Muscle of leg (tissue), 3 donors: ENCODE measurements at regions not wholly inside any gene's neighbourhood (a gene's known extent, or its start where the extent isn't known, plus 50 kb on each side); places are given as distances from the start of the nearest gene placed in this dataset.
"Not testable (repeated sequence)": the region's sequence is repeated elsewhere in the genome, so short reads cannot be mapped to it uniquely, and the experiment has no call there.

Source experiments
- DNase-seq: peaks from one replicate; pipeline ENCODE4 v3.0.0; 2013
- H3K27ac ChIP-seq: one replicate; pipeline ENCODE4 v1.5.1; 2013; ENCODE audit warnings: mild to moderate bottlenecking, low read length, control low read depth
- H3K27me3 ChIP-seq: one replicate; pipeline ENCODE4 v1.6.1; 2013; ENCODE audit warnings: low read length; ENCODE audit not compliant: control insufficient read depth, insufficient read depth
- H3K36me3 ChIP-seq: one replicate; pipeline ENCODE4 v1.6.1; 2013; ENCODE audit warnings: low read length; ENCODE audit not compliant: control insufficient read depth, insufficient read depth
- H3K4me1 ChIP-seq: one replicate; pipeline ENCODE4 v1.6.1; 2013; ENCODE audit warnings: low read length; ENCODE audit not compliant: control insufficient read depth, insufficient read depth
- H3K4me3 ChIP-seq: one replicate; pipeline ENCODE4 v1.5.1; 2013; ENCODE audit warnings: low read length, control low read depth
- H3K9me3 ChIP-seq: replicated peaks from 2 replicates; pipeline ENCODE4 v1.6.1; 2013; ENCODE audit warnings: low read depth, low read length; ENCODE audit not compliant: control insufficient read depth
- WGBS: methylation state at CpG from one replicate; pipeline ENCODE4 v1.1.5; 2013; ENCODE audit warnings: missing lambda C conversion rate; ENCODE audit not compliant: insufficient coverage; 5-methylcytosine and 5-hydroxymethylcytosine counted together

DNA sequence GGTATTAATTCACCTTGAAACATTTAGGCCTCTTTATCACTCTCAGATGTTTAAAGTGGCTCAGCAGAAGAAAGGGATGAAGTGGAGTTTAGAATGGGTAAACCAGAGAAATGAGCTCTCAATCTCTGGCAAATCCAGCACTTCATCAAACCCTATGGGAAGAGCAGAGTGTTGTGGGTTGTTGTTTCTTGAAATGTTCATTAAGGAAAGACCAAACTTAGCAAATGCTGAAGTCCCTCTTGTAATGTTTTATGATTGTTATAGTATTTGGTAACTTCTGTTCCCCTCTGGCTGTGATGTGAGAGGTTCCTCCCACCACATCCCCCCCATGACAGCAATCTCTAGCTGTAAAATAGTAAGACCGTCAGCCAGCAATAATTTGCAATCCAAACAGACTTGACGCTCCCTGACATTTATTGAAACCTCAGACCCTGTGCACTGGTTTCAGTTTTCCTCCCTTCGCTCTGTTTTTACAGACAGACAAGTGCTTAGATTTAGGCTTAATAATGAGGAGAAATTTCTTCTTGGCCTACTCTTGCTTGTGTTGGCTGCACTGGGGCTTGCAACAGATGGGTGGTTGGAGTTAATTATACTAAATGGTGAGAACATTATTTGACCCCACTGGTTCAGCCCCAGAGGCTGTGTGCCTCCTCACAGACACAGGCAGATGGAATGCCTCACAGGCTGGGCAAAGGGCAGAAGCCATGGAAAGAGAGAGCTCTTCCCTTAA, 609.4 kb upstream of the SOX9 start:
- no peak overlapping the region for H3K4me3 ChIP-seq
- no peaks in the 10 kb centered on the region for H3K27me3 ChIP-seq
- H3K9me3 ChIP-seq = no peaks in the 10 kb centered on the region
- no CpG with 5 or more reads among the region's 3 CpGs for WGBS
- no peak for DNase-seq
- H3K36me3 ChIP-seq = no peaks in the 10 kb centered on the region
- no peak overlapping the region for H3K27ac ChIP-seq
- H3K4me1 ChIP-seq = no peaks in the 10 kb centered on the region

DNA sequence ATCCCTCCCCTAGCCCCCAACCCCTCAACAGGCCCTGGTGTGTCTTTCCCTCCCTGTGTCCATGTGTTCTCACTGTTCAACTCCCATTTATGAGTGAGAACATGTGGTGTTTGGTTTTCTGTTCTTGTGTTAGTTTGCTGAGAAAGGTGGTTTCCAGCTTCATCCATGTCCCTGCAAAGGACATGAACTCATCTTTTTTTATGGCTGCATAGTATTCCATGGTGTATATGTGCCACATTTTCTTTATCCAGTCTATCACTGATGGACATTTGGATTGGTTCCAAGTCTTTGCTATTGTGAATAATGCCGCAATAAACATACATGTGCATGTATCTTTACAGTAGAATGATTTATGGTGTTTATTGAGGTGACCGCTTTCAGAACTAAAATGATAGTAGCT, 607.1 kb upstream of the SOX9 start:
- DNase-seq, H3K36me3 ChIP-seq: not testable (repeated sequence)
- 80% methylated on average over 1 of the region's 2 CpGs for WGBS

DNA sequence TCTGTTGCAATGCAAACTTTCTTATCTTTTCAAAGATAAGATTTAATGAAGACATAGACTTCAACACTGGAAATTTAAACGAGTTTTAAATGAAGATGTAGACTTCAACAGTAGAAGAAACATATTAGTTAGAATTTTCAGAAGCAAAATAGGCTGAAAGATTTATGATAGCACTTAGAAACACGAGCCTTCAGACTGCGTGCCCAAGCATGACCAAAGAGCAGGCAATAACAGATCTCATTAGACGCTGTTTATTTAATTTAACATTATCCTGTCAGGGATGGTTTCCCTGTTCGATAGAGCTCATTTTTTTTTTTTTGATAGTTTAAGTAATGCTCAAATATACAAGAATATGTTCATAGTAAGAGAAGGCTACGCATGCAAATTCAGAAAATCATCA, 604.7 kb upstream of the SOX9 start:
- WGBS = no CpG with 5 or more reads among the region's 6 CpGs
- H3K36me3 ChIP-seq = no peaks in the 10 kb centered on the region
- H3K4me1 ChIP-seq = no peaks in the 10 kb centered on the region
- H3K27ac ChIP-seq = no peak overlapping the region
- H3K4me3 ChIP-seq = no peak overlapping the region
- DNase-seq = no peak
- no peaks in the 10 kb centered on the region for H3K27me3 ChIP-seq
- no peaks in the 10 kb centered on the region for H3K9me3 ChIP-seq

More for the DNA sequence above, 607.1 kb upstream of the SOX9 start:
- H3K4me1 ChIP-seq, H3K27ac ChIP-seq, H3K27me3 ChIP-seq, H3K4me3 ChIP-seq, H3K9me3 ChIP-seq: not testable (repeated sequence)

DNA sequence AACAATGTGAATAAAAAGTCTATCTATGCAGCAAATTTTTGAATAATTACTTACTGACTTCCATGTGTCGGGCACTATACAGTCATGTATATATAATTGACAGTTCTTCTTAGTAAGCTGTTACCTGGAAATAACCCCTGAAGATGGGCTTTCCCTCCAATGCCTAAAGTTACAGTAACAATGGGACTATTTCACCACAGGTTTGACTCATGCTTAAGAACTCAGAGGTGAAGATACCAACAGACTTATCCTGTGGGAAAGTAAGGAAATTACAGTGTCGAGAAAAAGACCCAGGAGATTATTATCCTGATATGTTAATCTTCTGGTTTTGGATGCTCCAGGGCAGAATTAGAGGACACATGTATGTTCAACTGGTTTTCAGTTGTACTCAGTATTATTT, 601.5 kb upstream of the SOX9 start:
- no CpG with 5 or more reads among the region's 2 CpGs for WGBS

DNA sequence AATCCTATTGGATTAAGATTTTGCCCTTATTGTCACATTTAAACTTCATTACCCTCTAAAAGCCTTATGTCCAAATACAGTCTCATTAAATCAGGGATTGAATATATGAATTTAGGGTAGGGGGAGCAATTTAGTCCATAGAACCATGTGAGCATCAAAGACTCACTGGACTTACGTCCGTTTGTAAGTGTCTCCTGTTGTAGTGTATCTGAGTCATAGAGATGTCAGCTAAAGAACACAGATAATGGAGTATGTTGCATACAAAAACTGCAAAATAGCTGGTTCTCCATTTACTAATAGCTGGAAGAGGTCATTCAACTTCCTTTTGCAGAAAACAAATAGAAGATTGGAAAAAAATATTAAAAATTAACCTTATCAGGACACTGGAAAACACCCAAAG, 599.1 kb upstream of the SOX9 start:
- no peaks in the 10 kb centered on the region for H3K9me3 ChIP-seq
- no peak for DNase-seq
- no CpG with 5 or more reads among the region's 2 CpGs for WGBS
- no peaks in the 10 kb centered on the region for H3K36me3 ChIP-seq
- no peak overlapping the region for H3K4me3 ChIP-seq
- H3K27ac ChIP-seq = no peak overlapping the region
- no peaks in the 10 kb centered on the region for H3K4me1 ChIP-seq
- no peaks in the 10 kb centered on the region for H3K27me3 ChIP-seq

More for the DNA sequence above, 601.5 kb upstream of the SOX9 start:
- H3K27ac ChIP-seq = no peak overlapping the region
- no peak for DNase-seq
- no peaks in the 10 kb centered on the region for H3K9me3 ChIP-seq
- no peaks in the 10 kb centered on the region for H3K27me3 ChIP-seq
- no peaks in the 10 kb centered on the region for H3K36me3 ChIP-seq
- no peaks in the 10 kb centered on the region for H3K4me1 ChIP-seq
- no peak overlapping the region for H3K4me3 ChIP-seq

DNA sequence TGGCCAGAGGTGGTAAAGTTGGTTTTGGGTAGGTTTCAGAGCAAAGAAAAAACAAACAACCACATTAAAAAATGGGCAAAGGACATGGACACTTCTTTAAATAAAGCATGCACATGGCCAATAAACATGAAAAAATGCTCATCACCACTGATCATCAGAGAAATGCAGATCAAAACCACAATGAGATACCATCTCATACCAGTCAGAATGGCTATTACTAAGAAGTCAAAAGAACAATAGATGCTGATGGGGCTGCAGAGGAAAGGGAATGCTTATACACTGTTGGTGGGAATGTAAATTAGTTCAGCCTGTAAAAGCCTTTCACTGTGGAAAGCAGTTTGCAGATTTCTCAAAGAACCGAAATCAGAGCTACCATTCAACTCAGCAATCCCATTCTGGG, 598.4 kb upstream of the SOX9 start:
- WGBS = no CpG with 5 or more reads among the region's 1 CpG
- no peaks in the 10 kb centered on the region for H3K9me3 ChIP-seq
- no peaks in the 10 kb centered on the region for H3K4me1 ChIP-seq
- DNase-seq = no peak
- H3K36me3 ChIP-seq = no peaks in the 10 kb centered on the region
- H3K27me3 ChIP-seq = no peaks in the 10 kb centered on the region
- no peak overlapping the region for H3K4me3 ChIP-seq
- H3K27ac ChIP-seq = no peak overlapping the region

DNA sequence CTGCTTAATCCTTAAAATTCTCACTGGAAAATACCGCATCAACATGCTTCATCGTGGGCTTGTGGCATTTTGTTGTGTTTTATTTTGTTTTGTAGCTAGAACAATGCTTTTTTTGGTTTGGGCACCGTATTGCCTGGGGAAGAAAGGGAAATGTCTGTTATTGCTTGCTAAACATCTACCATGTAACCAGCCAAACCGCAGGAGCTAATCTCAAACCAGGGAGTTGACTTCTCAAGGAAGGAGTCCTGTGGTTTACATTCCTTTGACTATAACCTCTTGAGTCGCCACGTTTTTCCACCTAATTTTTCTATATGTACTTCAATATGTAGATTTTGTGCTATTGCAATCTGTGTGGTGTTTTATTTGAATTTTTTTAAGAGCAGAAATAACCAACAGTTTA, 593.5 kb upstream of the SOX9 start:
- H3K4me3 ChIP-seq = no peak overlapping the region
- WGBS = no CpG with 5 or more reads among the region's 6 CpGs
- H3K4me1 ChIP-seq = no peaks in the 10 kb centered on the region
- no peak overlapping the region for H3K27ac ChIP-seq
- H3K27me3 ChIP-seq = no peaks in the 10 kb centered on the region
- DNase-seq = no peak
- no peaks in the 10 kb centered on the region for H3K9me3 ChIP-seq
- H3K36me3 ChIP-seq = no peaks in the 10 kb centered on the region

DNA sequence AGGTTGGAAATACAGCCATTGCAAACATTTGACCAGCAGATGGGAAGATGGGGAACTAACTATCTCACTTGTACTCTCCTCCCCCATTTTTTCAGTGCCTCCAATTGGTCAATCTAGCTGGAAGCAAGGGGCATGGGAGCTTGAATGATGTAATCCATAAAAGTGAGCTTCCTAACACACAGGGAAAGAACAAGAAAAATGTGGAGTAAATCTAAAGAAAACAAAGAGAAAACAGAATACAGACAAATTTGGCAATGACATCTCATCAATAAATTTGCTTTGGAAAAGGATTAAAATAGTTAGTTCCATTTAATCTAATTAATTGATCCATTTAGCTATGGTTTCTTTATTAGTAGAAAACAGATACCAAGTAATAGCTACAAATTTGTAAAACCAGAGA, 592.6 kb upstream of the SOX9 start:
- no peaks in the 10 kb centered on the region for H3K36me3 ChIP-seq
- DNase-seq = no peak
- no peak overlapping the region for H3K27ac ChIP-seq
- H3K9me3 ChIP-seq = no peaks in the 10 kb centered on the region
- H3K4me1 ChIP-seq = no peaks in the 10 kb centered on the region
- no peaks in the 10 kb centered on the region for H3K27me3 ChIP-seq
- no peak overlapping the region for H3K4me3 ChIP-seq

DNA sequence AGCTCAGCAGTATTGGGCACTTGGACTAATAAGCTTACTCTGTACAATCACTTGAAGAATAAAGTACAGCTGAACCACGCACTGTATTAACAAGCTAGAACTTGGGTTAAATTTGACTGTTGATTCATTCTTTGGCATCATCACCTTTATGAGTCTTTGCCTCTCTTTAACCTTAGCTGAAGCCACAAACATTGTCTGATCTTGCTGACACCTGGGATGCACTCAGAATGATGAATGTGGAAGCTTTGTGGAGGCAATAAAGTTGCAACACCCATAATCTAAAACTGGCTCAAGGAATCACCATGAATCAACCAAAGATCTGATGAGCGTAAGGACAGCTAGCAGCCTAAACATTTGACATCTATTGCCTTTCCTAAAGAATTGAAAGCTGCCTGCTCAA, 590.6 kb upstream of the SOX9 start:
- Histone ChIP-seq H3K36me3 (no peaks in the 10 kb centered on the region), H3K27me3 (no peaks in the 10 kb centered on the region), H3K4me3 (no peak overlapping the region), H3K9me3 (no peaks in the 10 kb centered on the region), H3K27ac (no peak overlapping the region), H3K4me1 (no peaks in the 10 kb centered on the region)
- DNase-seq = no peak
- no CpG with 5 or more reads among the region's 2 CpGs for WGBS

DNA sequence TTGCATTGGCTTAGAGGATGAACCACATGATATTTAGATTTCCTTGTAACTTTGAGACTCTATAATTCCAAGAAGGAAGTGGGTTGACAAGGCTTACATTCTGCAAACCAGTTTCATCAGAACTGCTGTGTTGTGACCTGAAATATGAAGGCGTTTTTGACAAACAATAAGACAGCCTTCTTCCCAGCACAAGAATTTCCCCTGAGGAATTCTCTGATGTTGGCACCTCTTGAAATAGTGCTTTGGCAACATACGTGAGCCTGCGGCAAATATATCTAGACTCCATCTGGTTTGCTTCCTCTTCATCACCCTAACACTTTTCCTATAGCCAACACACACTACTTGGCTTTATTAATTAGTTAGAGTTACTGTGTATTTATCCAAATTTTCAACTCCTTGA, 585.5 kb upstream of the SOX9 start:
- Histone ChIP-seq H3K4me1 (no peaks in the 10 kb centered on the region), H3K4me3 (no peak overlapping the region), H3K36me3 (no peaks in the 10 kb centered on the region), H3K27ac (no peak overlapping the region), H3K9me3 (no peaks in the 10 kb centered on the region), H3K27me3 (no peaks in the 10 kb centered on the region)
- no peak for DNase-seq
- WGBS = 89% methylated on average over 1 of the region's 3 CpGs

DNA sequence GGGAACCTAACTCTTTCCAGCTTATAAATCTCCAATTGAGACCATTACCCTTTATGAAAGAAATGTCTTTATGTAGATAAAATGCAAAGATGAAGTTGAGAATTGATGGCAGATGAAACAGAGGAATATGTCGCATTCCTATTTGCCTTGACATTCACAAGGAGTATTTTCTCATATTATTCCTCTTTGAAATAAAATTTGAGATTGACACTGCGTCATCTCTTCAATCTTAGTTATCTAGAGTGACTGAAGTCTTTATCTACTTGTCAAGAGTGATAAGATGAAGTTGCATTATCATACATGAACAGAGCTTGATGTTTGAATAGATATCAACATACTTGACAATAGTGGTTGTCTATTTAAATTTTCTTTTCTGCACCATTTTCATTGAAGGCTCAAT, 574.4 kb upstream of the SOX9 start:
- Histone ChIP-seq H3K27me3 (no peaks in the 10 kb centered on the region), H3K36me3 (no peaks in the 10 kb centered on the region), H3K9me3 (no peaks in the 10 kb centered on the region), H3K4me1 (no peaks in the 10 kb centered on the region), H3K27ac (no peak overlapping the region), H3K4me3 (no peak overlapping the region)
- no peak for DNase-seq
- WGBS = no CpG with 5 or more reads among the region's 2 CpGs
